C4-2B (cell line): ENCODE measurements at regions not wholly inside any gene's neighbourhood (a gene's known extent, or its start where the extent isn't known, plus 50 kb on each side); places are given as distances from the start of the nearest gene placed in this dataset.

Source experiments
- H3K27ac ChIP-seq: fragments of 450-650 bp; 2 replicates; pipeline ENCODE4 v1.5.1; 2017
- ZFX ChIP-seq: fragments of 450-650 bp; IDR thresholded peaks from 2 replicates; pipeline ENCODE4 v1.6.1; 2017
- TF ChIP-seq, protein P1 (sequence below): fragments of 450-650 bp; conservative IDR thresholded peaks from 2 replicates; pipeline ENCODE4 v1.5.1; 2017; ENCODE audit warnings: mild to moderate bottlenecking

DNA sequence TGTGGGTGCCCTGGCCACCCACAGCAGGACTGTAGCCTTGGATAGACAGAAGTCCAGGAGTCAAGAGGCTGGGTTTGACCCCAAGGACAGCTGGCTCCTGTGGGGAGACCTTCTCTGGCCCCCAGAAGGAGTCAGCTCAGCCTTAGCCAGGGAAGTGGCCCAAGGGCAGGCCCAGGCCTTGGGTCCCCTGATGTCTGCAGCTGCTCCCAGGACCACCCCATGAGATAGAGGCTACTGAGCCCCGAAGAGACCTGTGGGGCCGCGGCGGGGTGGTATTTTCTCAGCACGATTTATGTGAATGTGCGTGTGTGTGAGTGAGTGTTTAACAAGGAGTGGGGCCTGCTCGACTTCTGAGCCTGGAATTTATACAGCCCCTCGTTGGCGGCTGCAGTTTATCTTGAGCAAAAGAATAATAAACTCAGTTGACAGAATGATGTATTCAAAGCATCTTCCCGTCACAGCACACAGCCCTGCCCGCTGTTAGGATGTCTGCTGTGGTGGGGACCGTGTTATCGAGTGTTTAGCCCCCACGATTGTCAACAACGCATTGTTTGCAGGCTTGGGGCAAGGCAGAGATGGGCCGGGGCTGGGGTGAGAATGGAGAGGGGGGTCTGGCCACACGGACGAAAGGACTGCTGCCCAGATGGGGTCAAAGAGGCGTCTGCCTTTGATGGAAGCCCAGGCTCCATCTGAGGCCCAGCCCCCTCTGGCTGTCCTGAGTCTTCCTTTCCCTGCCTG, 163.3 kb downstream of the VEGFA start:
- TF ChIP-seq ZFX, result no peak
- H3K27ac ChIP-seq, result no peak overlapping the region

GRCh38 chr6:43932259-43933147, 162.5 kb downstream of the VEGFA start:
- H3K27ac ChIP-seq, result no peak overlapping the region
- TF ChIP-seq, protein P1, sequence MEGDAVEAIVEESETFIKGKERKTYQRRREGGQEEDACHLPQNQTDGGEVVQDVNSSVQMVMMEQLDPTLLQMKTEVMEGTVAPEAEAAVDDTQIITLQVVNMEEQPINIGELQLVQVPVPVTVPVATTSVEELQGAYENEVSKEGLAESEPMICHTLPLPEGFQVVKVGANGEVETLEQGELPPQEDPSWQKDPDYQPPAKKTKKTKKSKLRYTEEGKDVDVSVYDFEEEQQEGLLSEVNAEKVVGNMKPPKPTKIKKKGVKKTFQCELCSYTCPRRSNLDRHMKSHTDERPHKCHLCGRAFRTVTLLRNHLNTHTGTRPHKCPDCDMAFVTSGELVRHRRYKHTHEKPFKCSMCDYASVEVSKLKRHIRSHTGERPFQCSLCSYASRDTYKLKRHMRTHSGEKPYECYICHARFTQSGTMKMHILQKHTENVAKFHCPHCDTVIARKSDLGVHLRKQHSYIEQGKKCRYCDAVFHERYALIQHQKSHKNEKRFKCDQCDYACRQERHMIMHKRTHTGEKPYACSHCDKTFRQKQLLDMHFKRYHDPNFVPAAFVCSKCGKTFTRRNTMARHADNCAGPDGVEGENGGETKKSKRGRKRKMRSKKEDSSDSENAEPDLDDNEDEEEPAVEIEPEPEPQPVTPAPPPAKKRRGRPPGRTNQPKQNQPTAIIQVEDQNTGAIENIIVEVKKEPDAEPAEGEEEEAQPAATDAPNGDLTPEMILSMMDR, result no peak
- no peak for TF ChIP-seq ZFX

- TF ChIP-seq, protein P1, result no peak
- no peak for TF ChIP-seq ZFX
- no peak overlapping the region for H3K27ac ChIP-seq
Measured at GRCh38 chr6:43931201-43931600, 161.2 kb downstream of the VEGFA start.

DNA sequence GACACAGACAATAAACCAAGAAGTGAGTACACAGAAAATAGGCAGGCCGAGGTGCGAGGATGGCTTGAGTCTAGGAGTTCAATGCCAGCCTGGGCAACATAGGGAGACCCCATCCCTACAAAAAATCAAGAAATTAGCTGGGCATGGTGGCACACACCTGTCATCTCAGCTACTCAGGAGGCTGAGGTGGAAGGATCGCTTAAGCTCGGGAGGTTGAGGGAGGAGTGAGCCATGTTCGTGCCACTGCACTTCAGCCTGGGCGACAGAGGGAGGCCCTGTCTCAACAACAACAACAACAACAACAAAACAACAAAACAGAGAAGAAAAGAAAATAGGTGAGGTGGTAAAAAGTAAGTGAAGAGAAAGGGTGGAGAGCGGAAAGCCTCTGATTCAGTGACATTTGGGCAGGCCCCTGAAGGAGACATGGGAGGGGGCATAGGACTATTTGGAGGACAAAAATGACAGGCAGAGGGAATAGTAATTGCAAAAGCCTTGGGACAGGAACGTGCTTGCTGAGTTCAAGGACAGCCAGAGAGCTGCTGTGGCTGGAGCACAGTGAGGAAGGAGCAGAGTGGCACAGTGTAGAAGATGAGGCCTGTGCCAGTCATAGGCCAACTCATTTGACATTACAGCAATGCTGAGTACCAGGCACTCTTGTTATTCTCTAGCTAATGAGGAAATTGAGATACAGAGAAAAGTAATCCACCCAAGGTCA, 160.6 kb downstream of the VEGFA start:
- H3K27ac ChIP-seq, result no peak overlapping the region
- TF ChIP-seq ZFX, result no peak
- TF ChIP-seq, protein P1, result no peak

- TF ChIP-seq ZFX, result no peak
- H3K27ac ChIP-seq, result no peak overlapping the region
Measured at GRCh38 chr6:43929511-43929910, 159.5 kb downstream of the VEGFA start.

GRCh38 chr6:43927532-43928210, 157.7 kb downstream of the VEGFA start:
- no peak overlapping the region for H3K27ac ChIP-seq
- TF ChIP-seq ZFX, result no peak
- TF ChIP-seq, protein P1, result no peak

DNA sequence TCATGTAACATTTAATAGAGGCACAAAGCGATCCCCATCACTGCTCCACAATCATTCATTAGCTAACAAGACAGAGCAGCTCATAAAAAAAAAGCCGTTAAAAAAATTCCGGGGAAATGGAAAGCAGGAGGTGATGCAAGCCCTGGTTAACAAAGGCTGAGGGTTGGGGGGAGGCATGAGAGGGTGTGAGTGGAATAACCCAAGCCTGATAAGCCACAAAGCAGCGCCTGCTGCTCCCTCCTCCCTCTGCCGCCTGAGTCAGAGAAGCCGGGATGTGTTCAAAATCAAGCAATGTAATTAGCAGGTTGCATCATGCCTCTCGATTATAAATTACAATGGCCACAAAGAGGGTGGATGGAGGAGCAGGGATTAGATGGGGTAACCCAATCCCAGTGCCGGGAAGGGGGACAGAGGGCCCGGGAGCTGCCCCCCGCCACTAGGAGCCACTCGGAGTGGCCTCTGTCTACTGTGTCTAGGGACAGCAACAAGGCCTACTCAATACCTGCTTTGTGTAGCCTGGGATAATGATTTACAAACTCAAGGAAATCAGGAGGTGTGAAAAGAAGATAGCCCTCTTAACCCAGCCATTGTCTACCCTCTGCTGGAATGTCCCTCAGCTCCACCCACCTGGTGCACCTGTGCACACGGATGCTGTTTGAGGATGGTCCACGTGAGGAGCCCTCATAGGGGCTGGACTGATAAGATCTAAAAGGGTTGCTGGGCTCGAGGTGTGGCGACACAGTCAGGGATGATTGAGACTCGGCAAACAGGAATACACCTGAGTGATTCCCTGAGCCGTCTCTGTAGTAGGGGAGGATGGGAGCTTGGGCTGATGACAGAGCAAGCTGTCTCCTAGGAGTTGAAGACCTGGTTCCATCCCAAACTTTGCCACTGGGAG, 156.9 kb downstream of the VEGFA start:
- peak overlapping the region; percentile 4; the same call in 1 of the 2 replicates for H3K27ac ChIP-seq
- no peak for TF ChIP-seq ZFX
- TF ChIP-seq, protein P1, result no peak

GRCh38 chr6:43925636-43926139, 155.7 kb downstream of the VEGFA start:
- H3K27ac ChIP-seq, result peak overlapping the region; percentile 4; the same call in 1 of the 2 replicates
